ENCODE measurements at regions not wholly inside any gene's neighbourhood (a gene's known extent, or its start where the extent isn't known, plus 50 kb on each side); places are given as distances from the start of the nearest gene placed in this dataset.

- TF ChIP-seq CTCF (IDR thresholded peaks at IDR 0.05) = no peak
- TF ChIP-seq SMC3 (IDR thresholded peaks at IDR 0.05; ENCODE audit: low read depth, low read length) = no peak
- TF ChIP-seq TAF1 (IDR thresholded peaks at IDR 0.05; ENCODE audit: borderline replicate concordance, low read depth, low read length) = no peak
- TF ChIP-seq NRF1 (IDR thresholded peaks at IDR 0.05; ENCODE audit: low read depth, low read length) = no peak
Observed at GRCh38 chr5:176131771-176132170, 106.5 kb upstream of the SIMC1 start (continued).

- Histone ChIP-seq H3K4me1 (ENCODE audit: control insufficient read depth in 1 of 2, insufficient read depth in 2 of 2, low read depth in 1 of 2, low read length in 1 of 2) (peaks cover 0 to 21% of the 10 kb centered on the region in 2 experiments; a peak in 2 of 4 replicates), H3K27me3 (ENCODE audit: insufficient read depth) (no peaks in the 10 kb centered on the region; the same call in 1 of the 2 replicates), H2AFZ (ENCODE audit: low read depth) (no peak overlapping the region), H3K9me3 (no peaks in the 10 kb centered on the region), H3K4me2 (no peak overlapping the region), H3K36me3 (replicated peaks in 1 of 2; ENCODE audit: control insufficient read depth in 1 of 2, insufficient read depth in 2 of 2, low read length in 1 of 2) (no peaks in the 10 kb centered on the region), H3K9me2 (no peaks in the 10 kb centered on the region), H3K79me2 (ENCODE audit: insufficient read depth) (no peaks in the 10 kb centered on the region), H3K9ac (no peak overlapping the region), H3F3A (replicated peaks; ENCODE audit: insufficient read depth) (no peaks in the 10 kb centered on the region), H4K20me1 (ENCODE audit: insufficient read depth) (no peaks in the 10 kb centered on the region), H3K27ac (ENCODE audit: low read depth in 2 of 2, low read length in 1 of 2) (no peak overlapping the region), H3K4me3 (ENCODE audit: low read depth in 2 of 2, low read length in 1 of 2) (no peak overlapping the region)
- WGBS (ENCODE audit: low lambda C conversion rate) = 85% methylated on average over 29 of the region's 29 CpGs
- ChIA-PET POLR2A (no interaction called here), CTCF (interaction anchor here (1.4 kb wide), 1 partner anchor 19 kb away, joined by 3 read pairs; no protein-coding TSS in a partner anchor)
- TF ChIP-seq CTCF (IDR thresholded peaks at IDR 0.05) = no peak
- no peak for TF ChIP-seq TEAD4 (IDR thresholded peaks at IDR 0.05; ENCODE audit: borderline replicate concordance, insufficient read depth)
- TF ChIP-seq EP300 (IDR thresholded peaks at IDR 0.05; ENCODE audit: borderline replicate concordance in 1 of 2, low read depth in 1 of 2, low read length in 1 of 2) = no peak
- no peak for TF ChIP-seq RAD21 (IDR thresholded peaks at IDR 0.05; ENCODE audit: low read length)
- no peak for TF ChIP-seq TCF12 (IDR thresholded peaks at IDR 0.05)
- no peak for TF ChIP-seq JUND (IDR thresholded peaks at IDR 0.05)
- TF ChIP-seq RFX5 (IDR thresholded peaks at IDR 0.05; ENCODE audit: low read length) = no peak
- no peak for TF ChIP-seq NRF1 (IDR thresholded peaks at IDR 0.05; ENCODE audit: low read depth, low read length)
- no peak for TF ChIP-seq TAF1 (IDR thresholded peaks at IDR 0.05; ENCODE audit: borderline replicate concordance, low read depth, low read length)
- TF ChIP-seq SIN3A (IDR thresholded peaks at IDR 0.05; ENCODE audit: borderline replicate concordance, low read depth, low read length) = no peak
- TF ChIP-seq SMC3 (IDR thresholded peaks at IDR 0.05; ENCODE audit: low read depth, low read length) = no peak
- TF ChIP-seq GABPA (IDR thresholded peaks at IDR 0.05; ENCODE audit: low read depth) = no peak
- TF ChIP-seq MXI1 (IDR thresholded peaks at IDR 0.05; ENCODE audit: low read depth, low read length) = no peak
- TF ChIP-seq GATA2 (CRISPR knock-in tag; IDR thresholded peaks at IDR 0.05) = no peak
- TF ChIP-seq NFIC (IDR thresholded peaks at IDR 0.05; ENCODE audit: borderline replicate concordance) = no peak
- no peak for TF ChIP-seq FOSL2 (IDR thresholded peaks at IDR 0.05; ENCODE audit: borderline replicate concordance, low read depth)
- TF ChIP-seq POLR2AphosphoS5 (IDR thresholded peaks at IDR 0.05; ENCODE audit: low read depth, low read length) = no peak
- no peak for TF ChIP-seq YY1 (IDR thresholded peaks at IDR 0.05; ENCODE audit: low read depth)
- DNase-seq = no peak
Observed at GRCh38 chr5:176132471-176133288, 105.5 kb upstream of the SIMC1 start.
